Sciatic nerve (tissue), 2 donors: ENCODE measurements at regions not wholly inside any gene's neighbourhood (a gene's known extent, or its start where the extent isn't known, plus 50 kb on each side); places are given as distances from the start of the nearest gene placed in this dataset.
A peak's percentile ranks its signal among the peaks of the same experiment; 100 is the strongest.

Source experiments
- ATAC-seq: fragments of 200-7000 bp; cut with Tn5 transposase; one replicate; pipeline ENCODE4 v1.9.1; 2020; ENCODE audit warnings: mild to moderate bottlenecking, moderate library complexity
- DNase-seq: peaks from one replicate; pipeline ENCODE4 v3.0.0-alpha.2; 2020; ENCODE audit warnings: low spot score
- intact Hi-C: fragments of 100-400 bp; cut with DNase I; formaldehyde crosslinking; loops from one replicate; pipeline ENCODE4 v1.14.2; 2022
- donor health status: DM: no; HTN: no; CAD: no.
- donor health status: DM: no; HTN: no; CAD: no.

GRCh38 chr3:167958141-167958540 lies 137.6 kb downstream of the GOLIM4 start:
- no peak for ATAC-seq
- DNase-seq = no peak
- intact Hi-C loops = no loop called here

GRCh38 chr3:167952969-167953368 lies 142.8 kb downstream of the GOLIM4 start:
- no peak for DNase-seq
- no peak for ATAC-seq
- intact Hi-C loops = no loop called here

GRCh38 chr3:167950212-167950611 lies 145.5 kb downstream of the GOLIM4 start:
- intact Hi-C loops = no loop called here
- ATAC-seq = no peak
- DNase-seq = no peak

GRCh38 chr3:167941234-167941995 lies 154.3 kb downstream of the GOLIM4 start:
- DNase-seq (peak; percentile 70), ATAC-seq (peak; percentile 96)
- intact Hi-C loops = no loop called here

GRCh38 chr3:167940241-167940640 lies 155.5 kb downstream of the GOLIM4 start:
- no peak for ATAC-seq
- intact Hi-C loops = no loop called here
- no peak for DNase-seq

GRCh38 chr3:167938516-167938915 lies 157.2 kb downstream of the GOLIM4 start:
- intact Hi-C loops = no loop called here
- DNase-seq = no peak
- no peak for ATAC-seq

- intact Hi-C loops = no loop called here
Measured at GRCh38 chr3:167936019-167936418, 159.7 kb downstream of the GOLIM4 start.

GRCh38 chr3:167930453-167930852 lies 165.3 kb downstream of the GOLIM4 start:
- intact Hi-C loops = no loop called here

More at GRCh38 chr3:167936019-167936418, 159.7 kb downstream of the GOLIM4 start:
- ATAC-seq (no peak), DNase-seq (no peak)

GRCh38 chr3:167929968-167930367 lies 165.8 kb downstream of the GOLIM4 start:
- DNase-seq (no peak), ATAC-seq (no peak)
- intact Hi-C loops = no loop called here

More at GRCh38 chr3:167930453-167930852, 165.3 kb downstream of the GOLIM4 start:
- DNase-seq = no peak
- no peak for ATAC-seq

GRCh38 chr3:167928381-167928780 lies 167.3 kb downstream of the GOLIM4 start:
- intact Hi-C loops = no loop called here
- no peak for DNase-seq
- ATAC-seq = no peak

GRCh38 chr3:167920747-167921146 lies 175.0 kb downstream of the GOLIM4 start:
- DNase-seq (no peak), ATAC-seq (no peak)
- intact Hi-C loops = no loop called here

GRCh38 chr3:167919590-167919989 lies 176.1 kb downstream of the GOLIM4 start:
- intact Hi-C loops = no loop called here

GRCh38 chr3:167918686-167919085 lies 177.0 kb downstream of the GOLIM4 start:
- no peak for DNase-seq
- no peak for ATAC-seq
- intact Hi-C loops = no loop called here

More at GRCh38 chr3:167919590-167919989, 176.1 kb downstream of the GOLIM4 start:
- ATAC-seq = no peak
- DNase-seq = no peak

- no peak for ATAC-seq
- intact Hi-C loops = no loop called here
- no peak for DNase-seq
Measured at GRCh38 chr3:167918008-167918596, 177.6 kb downstream of the GOLIM4 start.

- ATAC-seq (peak; percentile 79), DNase-seq (no peak)
- intact Hi-C loops = no loop called here
Measured at GRCh38 chr3:167913219-167913835, 177.8 kb downstream of the SERPINI1 start.

GRCh38 chr3:167909952-167910351 lies 174.4 kb downstream of the SERPINI1 start:
- DNase-seq (no peak), ATAC-seq (no peak)
- intact Hi-C loops = no loop called here

GRCh38 chr3:167909504-167909896 lies 174.0 kb downstream of the SERPINI1 start:
- intact Hi-C loops = no loop called here
- no peak for DNase-seq
- no peak for ATAC-seq

GRCh38 chr3:167908746-167909503 lies 173.4 kb downstream of the SERPINI1 start:
- intact Hi-C loops = no loop called here
- ATAC-seq = no peak
- DNase-seq = no peak

- no peak for ATAC-seq
- no peak for DNase-seq
- intact Hi-C loops = no loop called here
Measured at GRCh38 chr3:167908221-167908620, 172.7 kb downstream of the SERPINI1 start.

GRCh38 chr3:167901138-167901537 lies 165.6 kb downstream of the SERPINI1 start:
- ATAC-seq = no peak
- DNase-seq = no peak
- intact Hi-C loops = no loop called here
